ENCODE measurements at regions not wholly inside any gene's neighbourhood (a gene's known extent, or its start where the extent isn't known, plus 50 kb on each side); places are given as distances from the start of the nearest gene placed in this dataset.

DNA sequence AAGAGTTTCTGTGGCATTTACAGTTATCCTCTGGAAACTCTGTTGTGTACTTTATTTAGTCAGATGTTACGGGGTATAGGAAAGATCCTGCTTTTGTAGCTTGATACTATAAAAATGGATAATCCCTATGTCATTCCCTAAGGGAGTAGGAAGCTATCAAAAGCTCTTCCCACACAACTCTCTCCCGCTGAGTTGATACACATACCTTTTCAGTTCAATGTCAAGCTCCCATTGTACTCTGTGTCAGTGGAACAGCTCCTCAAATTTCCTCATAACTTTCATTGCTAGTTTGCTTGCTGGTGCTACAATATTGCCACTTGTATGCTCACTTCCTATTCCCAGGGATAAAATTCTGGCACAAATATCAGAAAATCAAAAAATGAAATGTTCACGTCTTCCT is 893.3 kb upstream of the GBE1 start:
- TF ChIP-seq, protein P1, sequence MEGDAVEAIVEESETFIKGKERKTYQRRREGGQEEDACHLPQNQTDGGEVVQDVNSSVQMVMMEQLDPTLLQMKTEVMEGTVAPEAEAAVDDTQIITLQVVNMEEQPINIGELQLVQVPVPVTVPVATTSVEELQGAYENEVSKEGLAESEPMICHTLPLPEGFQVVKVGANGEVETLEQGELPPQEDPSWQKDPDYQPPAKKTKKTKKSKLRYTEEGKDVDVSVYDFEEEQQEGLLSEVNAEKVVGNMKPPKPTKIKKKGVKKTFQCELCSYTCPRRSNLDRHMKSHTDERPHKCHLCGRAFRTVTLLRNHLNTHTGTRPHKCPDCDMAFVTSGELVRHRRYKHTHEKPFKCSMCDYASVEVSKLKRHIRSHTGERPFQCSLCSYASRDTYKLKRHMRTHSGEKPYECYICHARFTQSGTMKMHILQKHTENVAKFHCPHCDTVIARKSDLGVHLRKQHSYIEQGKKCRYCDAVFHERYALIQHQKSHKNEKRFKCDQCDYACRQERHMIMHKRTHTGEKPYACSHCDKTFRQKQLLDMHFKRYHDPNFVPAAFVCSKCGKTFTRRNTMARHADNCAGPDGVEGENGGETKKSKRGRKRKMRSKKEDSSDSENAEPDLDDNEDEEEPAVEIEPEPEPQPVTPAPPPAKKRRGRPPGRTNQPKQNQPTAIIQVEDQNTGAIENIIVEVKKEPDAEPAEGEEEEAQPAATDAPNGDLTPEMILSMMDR (conservative IDR thresholded peaks at IDR 0.05) = no peak
- no peak overlapping the region for H3K27ac ChIP-seq

DNA sequence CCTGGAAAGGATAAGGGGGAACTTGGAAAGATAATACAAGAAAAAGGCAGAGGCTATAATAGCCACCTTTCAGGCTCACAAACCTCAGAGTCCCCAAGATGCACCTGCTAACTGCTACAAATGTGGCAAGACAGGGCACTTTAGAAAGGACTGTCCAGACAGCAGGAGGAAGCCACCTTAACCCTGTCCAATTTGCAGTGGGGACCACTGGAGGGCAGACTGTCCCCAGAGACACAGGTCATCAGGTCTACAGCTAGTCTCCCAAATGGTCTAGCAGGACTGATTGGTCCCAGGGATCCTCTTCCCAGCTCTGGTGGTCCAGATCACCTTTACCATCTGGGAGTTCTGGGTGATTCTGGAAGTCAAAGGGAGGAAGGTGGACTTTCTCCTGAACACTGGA is 882.5 kb upstream of the GBE1 start:
- H3K27ac ChIP-seq = no peak overlapping the region
- TF ChIP-seq, protein P1 (conservative IDR thresholded peaks at IDR 0.05) = peak; percentile 14; the same call in 1 of the 2 replicates

DNA sequence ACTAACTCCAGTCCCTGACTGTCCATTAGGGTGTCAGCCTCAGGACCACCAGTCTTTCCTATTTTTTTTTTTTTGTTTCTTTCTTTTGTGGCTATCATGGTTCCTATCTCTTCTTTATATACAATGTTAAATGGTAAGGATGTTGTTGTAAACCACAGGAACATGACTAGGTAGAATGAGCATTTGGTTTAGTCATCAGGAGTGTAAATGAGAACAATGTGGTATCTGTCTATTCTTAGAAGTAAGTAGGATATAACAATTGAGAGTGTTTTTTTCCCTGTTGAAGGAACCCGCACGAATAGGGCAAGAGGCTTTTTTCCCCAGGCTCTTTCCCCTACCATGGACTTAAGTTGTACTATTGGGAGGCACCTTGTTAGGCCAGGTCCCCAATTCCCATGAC is 880.3 kb upstream of the GBE1 start:
- TF ChIP-seq, protein P1 (conservative IDR thresholded peaks at IDR 0.05) = no peak
- no peak overlapping the region for H3K27ac ChIP-seq

DNA sequence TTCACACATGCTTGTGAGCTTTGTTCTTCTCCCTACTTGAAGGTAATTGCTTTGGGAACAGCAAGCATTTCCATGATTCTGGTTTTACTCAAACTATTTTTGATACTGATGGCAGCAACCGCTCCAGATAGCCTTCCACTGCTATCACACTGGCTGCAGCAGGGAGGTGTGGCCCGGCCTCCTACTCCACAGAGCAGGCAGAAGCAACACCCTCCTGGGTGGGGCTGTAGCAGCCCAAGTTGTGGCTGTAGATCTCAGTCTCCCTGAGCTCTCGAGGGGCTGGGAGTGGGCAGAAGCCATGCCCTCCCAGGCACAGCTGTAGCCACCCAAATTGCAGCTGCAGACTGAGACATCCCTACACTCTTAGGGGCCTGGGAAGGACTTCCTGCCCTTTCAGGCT is 878.8 kb upstream of the GBE1 start:
- no peak overlapping the region for H3K27ac ChIP-seq
- TF ChIP-seq, protein P1 (conservative IDR thresholded peaks at IDR 0.05) = no peak

DNA sequence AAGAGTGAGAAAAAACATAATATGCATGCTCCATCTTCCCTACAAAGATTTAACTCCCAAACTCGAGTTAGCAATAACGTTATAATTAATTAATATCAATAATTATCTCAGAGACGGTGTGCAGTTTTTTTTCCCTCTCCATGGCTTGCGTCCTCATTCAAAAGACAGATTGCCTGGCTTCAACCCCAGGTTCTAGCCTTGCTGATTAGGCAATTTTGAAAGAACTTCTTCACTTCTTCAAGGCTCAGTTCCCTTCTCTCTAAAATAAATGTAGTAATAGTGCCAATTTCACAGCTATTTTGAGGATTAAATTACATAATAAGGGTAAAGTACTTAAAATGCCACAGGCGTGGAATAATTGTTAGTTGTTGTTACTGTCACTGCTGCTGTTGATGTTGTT is 876.1 kb upstream of the GBE1 start:
- TF ChIP-seq, protein P1 (conservative IDR thresholded peaks at IDR 0.05) = no peak
- H3K27ac ChIP-seq = no peak overlapping the region

DNA sequence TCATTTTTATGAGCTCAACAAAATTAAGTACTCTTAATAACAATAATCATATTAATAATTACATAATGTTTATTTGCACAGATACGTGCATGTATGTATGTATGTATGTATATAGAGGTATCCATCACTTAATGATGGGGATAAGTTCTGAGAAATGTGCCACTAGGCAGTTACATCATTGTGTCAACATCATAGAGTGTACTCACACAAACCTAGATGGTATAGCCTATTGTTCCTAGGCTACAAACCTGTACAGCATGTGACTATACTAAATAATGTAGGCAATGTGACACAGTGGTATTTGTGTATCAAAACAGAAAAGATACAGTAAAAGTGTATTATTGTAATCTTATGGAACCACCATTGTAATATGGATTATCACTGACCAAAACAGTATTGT is 874.7 kb upstream of the GBE1 start:
- no peak overlapping the region for H3K27ac ChIP-seq
- TF ChIP-seq, protein P1 (conservative IDR thresholded peaks at IDR 0.05) = no peak

DNA sequence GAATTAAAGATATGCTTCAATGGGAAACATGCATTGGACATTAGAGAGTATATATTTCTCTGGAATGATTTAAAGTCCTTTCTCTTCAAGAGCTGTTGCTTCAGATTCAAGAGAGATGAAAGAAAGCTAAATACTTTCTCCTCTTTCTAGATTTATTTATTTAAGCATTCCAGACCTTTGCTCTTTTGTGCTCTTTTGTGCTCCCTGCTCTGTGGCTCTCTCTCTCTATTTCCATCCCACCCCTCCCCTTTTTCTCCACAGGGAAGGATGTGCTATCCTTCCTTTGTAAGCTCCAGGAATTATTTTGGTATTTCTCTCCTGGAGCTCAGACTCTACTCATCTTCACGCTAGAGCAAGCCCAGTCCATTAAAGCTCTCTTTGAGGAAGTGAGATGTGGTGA is 871.9 kb upstream of the GBE1 start:
- TF ChIP-seq, protein P1 (conservative IDR thresholded peaks at IDR 0.05) = no peak
- no peak overlapping the region for H3K27ac ChIP-seq

DNA sequence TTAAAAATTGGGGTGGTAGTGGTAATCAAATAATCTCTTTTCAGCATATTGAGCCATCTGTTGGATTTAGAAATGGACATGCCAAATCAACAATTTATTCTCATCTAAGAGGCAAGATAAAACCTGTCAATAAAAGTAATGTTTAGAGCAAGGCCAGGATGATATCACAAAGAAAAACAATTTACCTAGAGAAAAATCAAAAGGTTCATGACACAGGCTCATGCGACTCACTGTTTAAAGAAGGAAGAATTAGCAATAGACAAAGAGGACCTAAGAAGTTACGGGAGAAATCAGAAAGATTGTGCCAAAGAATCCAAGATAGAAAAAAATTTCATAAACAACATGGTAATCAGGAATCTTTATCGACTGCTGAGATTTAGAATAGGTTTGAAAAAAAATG is 868.5 kb upstream of the GBE1 start:
- no peak overlapping the region for H3K27ac ChIP-seq
- TF ChIP-seq, protein P1 (conservative IDR thresholded peaks at IDR 0.05) = no peak
